Hematopoietic multipotent progenitor cell treated with erythropoietin and hydrocortisone succinate and interleukin-3 and kit ligand, for 15 days (in vitro differentiated cells): ENCODE measurements at regions not wholly inside any gene's neighbourhood (a gene's known extent, or its start where the extent isn't known, plus 50 kb on each side); places are given as distances from the start of the nearest gene placed in this dataset.
"Not testable (repeated sequence)": the region's sequence is repeated elsewhere in the genome, so short reads cannot be mapped to it uniquely, and the experiment has no call there.

Experiments used
- DNase-seq: peaks from one replicate; pipeline ENCODE4 v3.0.0-alpha.2; 2015; ENCODE audit warnings: low spot score

- DNase-seq = no peak
Observed at GRCh38 chr1:45258059-45258650, 51.8 kb upstream of the ZSWIM5 start.

GRCh38 chr1:45259053-45259452 is 52.6 kb upstream of the ZSWIM5 start:
- DNase-seq = no peak

- no peak for DNase-seq
Observed at GRCh38 chr1:45260244-45260643, 53.8 kb upstream of the ZSWIM5 start.

- no peak for DNase-seq
Observed at GRCh38 chr1:45263132-45263531, 56.7 kb upstream of the ZSWIM5 start.

GRCh38 chr1:45265244-45265643 is 58.8 kb upstream of the ZSWIM5 start:
- no peak for DNase-seq

- DNase-seq = peak; percentile 28
Observed at GRCh38 chr1:45266151-45266801, 59.9 kb upstream of the ZSWIM5 start.

GRCh38 chr1:45268310-45268709 is 58.4 kb upstream of the HPDL start:
- DNase-seq = not testable (repeated sequence)

GRCh38 chr1:45272267-45272666 is 54.4 kb upstream of the HPDL start:
- DNase-seq = not testable (repeated sequence)

- no peak for DNase-seq
Observed at GRCh38 chr1:45272913-45273371, 53.8 kb upstream of the HPDL start.

GRCh38 chr1:45275054-45275453 is 51.6 kb upstream of the HPDL start:
- DNase-seq = no peak
